ENCODE measurements at regions not wholly inside any gene's neighbourhood (a gene's known extent, or its start where the extent isn't known, plus 50 kb on each side); places are given as distances from the start of the nearest gene placed in this dataset.

- Histone ChIP-seq H2AK9ac (replicated peaks; ENCODE audit: low read depth, low read length, poor library complexity) (no peak overlapping the region), H3K18ac (ENCODE audit: low read depth, low read length) (no peak overlapping the region), H2AFZ (replicated peaks; ENCODE audit: low read length, poor library complexity) (no peak overlapping the region), H4K5ac (ENCODE audit: low read depth, low read length) (no peak overlapping the region), H3K4me3 (ENCODE audit: insufficient read depth, low read depth, low read length) (no peak overlapping the region), H3K79me1 (ENCODE audit: low read depth in 1 of 2, low read length in 2 of 2) (no peaks in the 10 kb centered on the region), H3K27me3 (ENCODE audit: control insufficient read depth, insufficient read depth, low read length) (no peaks in the 10 kb centered on the region), H3K36me3 (ENCODE audit: control insufficient read depth, insufficient read depth, low read length) (no peaks in the 10 kb centered on the region), H2AK5ac (ENCODE audit: low read depth, low read length) (no peak overlapping the region), H3K56ac (ENCODE audit: extremely low read depth, insufficient read depth, low read length) (no peak overlapping the region), H2BK120ac (ENCODE audit: low read depth, low read length) (no peak overlapping the region), H4K20me1 (ENCODE audit: insufficient read depth, low read length) (no peaks in the 10 kb centered on the region), H3K9me3 (ENCODE audit: control insufficient read depth, insufficient read depth, low read length) (peaks cover 9% of the 10 kb centered on the region; the same call in 1 of the 2 replicates), H2BK5ac (ENCODE audit: low read depth, low read length, poor library complexity, severe bottlenecking) (no peak overlapping the region), H3K4me2 (ENCODE audit: low read depth, low read length) (no peak overlapping the region), H3K9me1 (ENCODE audit: insufficient read depth, low read length) (no peaks in the 10 kb centered on the region), H2BK15ac (ENCODE audit: low read depth, low read length) (no peak overlapping the region), H3K23ac (ENCODE audit: low read depth, low read length) (no peak overlapping the region), H4K8ac (ENCODE audit: low read depth in 2 of 2, low read length in 2 of 2) (no peak overlapping the region), H3K4me1 (ENCODE audit: control insufficient read depth, insufficient read depth, low read length) (no peaks in the 10 kb centered on the region), H3K27ac (ENCODE audit: insufficient read depth, low read length) (no peak overlapping the region), H3K9ac (ENCODE audit: low read depth, low read length) (no peak overlapping the region), H3K14ac (replicated peaks; ENCODE audit: low read depth, low read length) (no peak overlapping the region), H3K4ac (ENCODE audit: low read depth, low read length) (no peak overlapping the region), H2BK20ac (ENCODE audit: low read depth, low read length) (no peak overlapping the region), H4K91ac (ENCODE audit: insufficient read depth, low read depth, low read length) (no peak overlapping the region)
- no CpG with 5 or more reads among the region's 1 CpG for WGBS, 2 experiments (ENCODE audit: extremely low coverage in 2 of 2, insufficient read length in 1 of 2)
- ChIA-PET CTCF (no interaction called here), POLR2A (ENCODE audit: unreplicated experiment) (no interaction called here)
- ATAC-seq (ENCODE audit: low read depth): no peak
- dilution Hi-C loops (cut with HindIII; ENCODE audit: low sequenced_read_pairs, unreplicated experiment) (no loop called here), intact Hi-C loops (cut with micrococcal nuclease) (no loop called here), in situ Hi-C loops (cut with MboI; ENCODE audit: low sequenced_read_pairs) (no loop called here)
- no TSS peak for BruUV-seq (replicated peaks)
- no peak for DNase-seq
- TF ChIP-seq MAFK (IDR thresholded peaks at IDR 0.05; ENCODE audit: low read depth, low read length) (peak; percentile 93), FOS (IDR thresholded peaks at IDR 0.05; ENCODE audit: low read depth, low read length) (no peak)
These were observed 396.1 kb upstream of the ATP11B start for GRCh38 chr3:182397164-182397563.
